AG20443 (cell line): ENCODE measurements at regions not wholly inside any gene's neighbourhood (a gene's known extent, or its start where the extent isn't known, plus 50 kb on each side); places are given as distances from the start of the nearest gene placed in this dataset.
A peak's percentile ranks its signal among the peaks of the same experiment; 100 is the strongest.
"Not testable (repeated sequence)": the region's sequence is repeated elsewhere in the genome, so short reads cannot be mapped to it uniquely, and the experiment has no call there.

ENCODE experiments used
- DNase-seq: peaks from one replicate; pipeline ENCODE4 v3.0.0; 2012; ENCODE audit warnings: low spot score, mixed read lengths

DNA sequence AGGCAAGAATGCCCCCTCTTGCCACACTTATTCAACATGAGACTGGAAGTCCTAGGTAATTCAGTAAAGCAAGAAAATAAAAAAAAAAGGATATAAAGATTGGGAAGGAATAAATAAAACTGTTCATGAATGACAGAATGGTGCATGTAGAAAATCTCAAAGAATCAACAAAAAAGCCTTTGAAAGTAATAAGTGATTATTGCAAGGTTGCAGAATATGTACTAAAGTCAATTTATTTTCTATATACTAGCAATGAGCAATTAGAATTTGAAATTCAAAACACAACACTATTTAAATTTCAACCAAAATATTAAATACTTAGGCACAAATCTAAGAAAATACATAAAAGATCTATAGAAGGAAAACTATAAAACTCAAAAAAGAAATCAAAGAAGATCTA, 58.6 kb downstream of the MAGEA10 start:
- no peak for DNase-seq

DNA sequence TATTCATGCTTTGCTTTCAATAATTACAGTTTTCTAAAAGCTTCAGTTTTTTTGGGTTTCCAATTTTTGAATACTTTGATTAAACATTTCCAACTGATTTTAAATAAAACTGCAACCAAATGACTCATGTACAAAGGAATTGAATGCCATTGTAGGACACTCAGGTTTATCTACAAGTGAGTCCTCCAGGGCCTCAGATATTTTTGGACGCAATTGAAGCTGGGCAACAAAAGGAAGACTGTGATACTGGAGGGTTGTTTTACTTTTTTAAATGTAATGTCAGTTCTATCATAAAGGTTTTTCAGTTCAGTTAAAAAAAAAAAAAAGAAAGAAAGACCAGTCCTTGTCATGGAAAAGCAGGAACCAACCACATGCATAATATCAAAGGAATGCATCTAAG, 64.2 kb downstream of the MAGEA10 start:
- no peak for DNase-seq

DNA sequence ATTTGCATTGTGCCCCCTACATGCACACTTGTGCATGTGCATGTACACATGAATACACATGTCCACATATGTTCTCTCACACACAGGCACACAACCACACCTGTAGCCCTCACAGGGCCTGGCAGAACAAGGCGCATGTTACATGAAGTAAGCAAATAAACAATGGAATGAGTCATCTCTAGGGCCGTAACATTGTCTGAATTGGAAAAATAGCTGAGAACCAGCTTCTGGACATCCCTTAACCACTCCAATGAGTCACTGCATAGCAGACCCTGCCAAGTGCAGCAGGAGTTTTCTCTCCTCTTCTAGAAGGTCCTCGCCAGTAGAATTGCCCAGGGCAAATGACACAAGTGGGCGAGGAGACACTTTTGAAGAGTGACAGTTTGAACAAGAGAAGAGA, 66.1 kb downstream of the MAGEA10 start:
- peak; percentile 77 for DNase-seq

DNA sequence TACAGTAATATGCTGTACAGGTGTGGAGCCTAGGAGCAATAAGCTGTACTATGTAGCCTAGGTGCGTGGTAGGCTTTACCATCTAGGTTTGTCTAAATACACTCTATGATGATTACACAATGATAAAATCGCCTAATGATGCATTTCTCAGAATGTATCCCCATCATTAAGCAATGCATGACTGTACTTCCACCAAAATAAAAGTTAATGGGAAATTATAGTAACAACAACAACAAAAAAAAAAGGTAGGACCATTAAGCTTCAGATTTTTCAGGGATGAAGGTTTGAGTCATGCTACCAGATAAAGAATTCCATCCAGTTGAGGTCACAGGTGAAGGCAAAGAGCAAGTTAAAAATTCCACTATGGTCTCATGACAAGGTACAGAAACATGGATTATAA, 68.2 kb downstream of the MAGEA10 start:
- DNase-seq, result no peak

DNA sequence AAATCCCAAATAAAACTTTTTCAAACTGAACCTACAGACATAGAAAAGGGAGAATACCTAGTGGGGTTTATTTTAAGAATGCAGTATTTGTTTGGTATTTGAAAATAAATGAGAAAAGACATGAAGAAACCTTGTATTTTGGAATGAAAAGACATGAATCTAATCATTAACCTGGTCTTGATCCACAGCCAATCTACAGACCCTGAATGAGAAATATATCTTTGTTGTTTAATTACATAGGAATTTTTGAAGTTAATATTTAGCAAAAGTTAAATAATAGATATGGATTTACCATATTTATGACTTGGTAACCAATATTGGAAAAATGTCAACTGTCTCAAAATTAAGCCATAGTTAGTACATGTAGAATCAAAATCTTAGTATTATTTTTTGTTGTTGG, 76.8 kb downstream of the MAGEA10 start:
- DNase-seq, result no peak

DNA sequence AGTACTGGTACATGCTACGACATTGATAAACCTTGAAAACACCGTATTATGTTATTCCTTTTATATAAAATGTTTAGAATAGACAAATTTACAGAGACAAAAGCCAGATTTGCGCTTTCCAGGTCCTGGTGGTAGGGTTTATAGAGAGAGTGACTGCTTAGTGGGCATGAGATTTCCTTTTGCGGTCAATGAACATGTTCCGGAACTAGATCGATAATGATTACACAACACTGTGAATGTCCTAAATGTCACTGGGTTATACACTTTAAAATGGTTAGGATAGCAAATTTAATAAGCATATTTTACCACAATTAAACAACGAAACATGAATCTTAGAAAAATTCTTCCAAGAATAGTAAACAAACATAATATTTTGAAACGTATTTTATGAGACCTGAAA, 77.3 kb downstream of the MAGEA10 start:
- DNase-seq, result no peak

DNA sequence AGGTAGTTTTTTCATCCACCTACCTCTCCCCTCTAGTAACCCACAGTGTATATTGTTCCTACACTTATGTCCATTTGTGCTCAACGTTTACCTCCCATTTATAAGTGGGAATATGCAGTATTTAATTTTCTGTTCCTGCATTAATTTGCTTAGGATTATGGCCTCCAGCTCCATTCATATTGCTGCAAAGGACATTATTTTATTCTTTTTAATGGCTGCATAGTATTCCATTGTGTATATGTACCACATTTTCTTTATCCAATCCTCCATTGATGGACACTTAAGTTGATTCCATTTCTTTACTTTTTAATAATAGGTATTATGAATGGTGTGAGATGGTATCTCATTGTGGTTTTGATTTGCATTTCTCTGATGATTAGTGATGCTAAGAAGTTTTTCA, 76.1 kb upstream of the GABRE start:
- not testable (repeated sequence) for DNase-seq

DNA sequence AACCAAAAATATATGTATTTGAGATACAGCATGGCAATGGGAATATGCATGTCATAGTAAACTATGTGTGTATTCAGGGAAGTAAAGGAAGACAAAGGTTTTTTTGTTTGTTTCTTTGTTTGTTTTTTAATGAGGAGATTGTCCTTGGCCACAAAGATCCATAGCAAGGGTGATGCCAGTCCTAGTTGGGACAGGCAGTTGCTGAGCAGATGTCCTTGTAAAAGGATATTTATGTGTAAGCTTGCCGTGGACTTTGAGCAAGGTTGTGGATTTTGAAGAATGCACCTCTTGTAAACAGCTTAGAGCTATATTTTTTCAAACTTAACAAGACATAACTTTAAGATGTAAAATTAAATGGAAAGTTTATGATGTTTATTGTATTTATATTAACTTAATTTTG, 69.9 kb upstream of the GABRE start:
- DNase-seq, result no peak

DNA sequence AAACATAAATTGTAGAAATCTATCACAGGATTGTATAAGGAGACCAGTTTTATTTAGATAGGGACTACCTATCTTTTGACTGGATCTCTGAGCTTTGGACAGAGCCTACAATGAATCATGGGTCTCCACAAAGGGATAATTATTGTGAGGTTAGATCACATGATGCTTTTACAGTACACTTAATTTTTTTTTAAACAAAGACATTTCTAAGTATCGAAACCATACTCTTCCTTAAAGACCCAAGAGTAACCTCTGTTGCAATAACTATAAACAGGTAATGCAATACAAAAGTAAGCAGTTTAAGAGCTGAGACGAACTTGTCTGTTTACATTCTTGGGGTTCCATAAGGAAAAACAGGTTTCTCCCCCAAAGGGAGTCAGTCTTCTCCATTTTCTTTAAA, 64.3 kb upstream of the GABRE start:
- DNase-seq, result no peak

DNA sequence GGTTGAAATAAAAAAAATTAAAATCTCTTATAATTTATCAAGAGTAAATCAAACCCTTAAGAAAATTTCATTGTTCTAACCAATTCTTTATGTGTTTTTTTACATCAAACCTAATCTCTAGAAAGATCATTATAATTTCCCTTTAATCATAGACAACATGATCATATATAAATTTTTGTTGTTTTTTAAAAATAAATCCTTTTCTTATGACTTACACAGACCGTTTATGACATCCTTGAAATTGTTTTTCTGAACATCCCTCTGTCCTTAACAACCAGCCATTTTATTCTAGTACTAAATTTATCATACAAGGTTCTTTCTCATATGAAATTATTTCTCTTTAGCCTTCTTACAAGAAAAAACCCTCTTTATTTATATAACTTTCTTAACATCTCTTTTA, 62.7 kb upstream of the GABRE start:
- no peak for DNase-seq

DNA sequence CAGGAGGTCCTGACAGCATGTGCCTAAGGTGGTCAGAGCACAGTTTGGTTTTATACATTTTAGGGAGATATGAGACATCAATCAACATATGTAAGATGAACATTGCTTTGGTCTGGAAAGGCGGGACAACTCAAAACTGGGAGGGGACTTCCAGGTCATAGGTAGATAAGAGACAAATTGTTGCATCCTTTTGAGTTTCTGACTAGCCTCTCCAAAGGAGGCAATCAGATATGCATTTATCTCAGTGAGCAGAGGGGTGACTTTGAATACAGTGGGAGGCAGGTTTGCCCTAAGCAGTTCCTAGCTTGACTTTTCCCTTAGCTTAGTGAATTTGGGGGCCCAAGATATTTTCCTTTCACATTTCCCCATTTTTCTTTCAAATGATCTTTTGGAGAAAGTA, 56.9 kb upstream of the GABRE start:
- DNase-seq, result not testable (repeated sequence)

DNA sequence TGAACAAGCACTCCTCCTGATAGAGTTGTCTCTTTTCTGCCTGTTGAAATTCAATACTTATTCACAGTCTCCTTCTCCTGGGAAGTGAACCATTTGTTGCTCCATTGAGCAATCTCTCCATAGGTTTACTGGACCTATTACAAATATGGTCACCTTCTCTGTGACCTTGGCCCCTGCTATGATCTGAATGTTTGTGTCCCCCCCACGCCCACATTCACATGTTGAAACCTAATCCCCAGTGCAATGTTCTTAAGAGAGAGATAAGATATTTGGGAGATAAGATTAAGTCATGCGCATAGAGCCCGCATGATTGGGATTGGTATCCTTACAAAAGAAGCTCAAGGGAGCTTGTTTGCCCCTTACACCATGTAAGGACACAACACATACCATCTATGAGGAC, 54.1 kb upstream of the GABRE start:
- no peak for DNase-seq

DNA sequence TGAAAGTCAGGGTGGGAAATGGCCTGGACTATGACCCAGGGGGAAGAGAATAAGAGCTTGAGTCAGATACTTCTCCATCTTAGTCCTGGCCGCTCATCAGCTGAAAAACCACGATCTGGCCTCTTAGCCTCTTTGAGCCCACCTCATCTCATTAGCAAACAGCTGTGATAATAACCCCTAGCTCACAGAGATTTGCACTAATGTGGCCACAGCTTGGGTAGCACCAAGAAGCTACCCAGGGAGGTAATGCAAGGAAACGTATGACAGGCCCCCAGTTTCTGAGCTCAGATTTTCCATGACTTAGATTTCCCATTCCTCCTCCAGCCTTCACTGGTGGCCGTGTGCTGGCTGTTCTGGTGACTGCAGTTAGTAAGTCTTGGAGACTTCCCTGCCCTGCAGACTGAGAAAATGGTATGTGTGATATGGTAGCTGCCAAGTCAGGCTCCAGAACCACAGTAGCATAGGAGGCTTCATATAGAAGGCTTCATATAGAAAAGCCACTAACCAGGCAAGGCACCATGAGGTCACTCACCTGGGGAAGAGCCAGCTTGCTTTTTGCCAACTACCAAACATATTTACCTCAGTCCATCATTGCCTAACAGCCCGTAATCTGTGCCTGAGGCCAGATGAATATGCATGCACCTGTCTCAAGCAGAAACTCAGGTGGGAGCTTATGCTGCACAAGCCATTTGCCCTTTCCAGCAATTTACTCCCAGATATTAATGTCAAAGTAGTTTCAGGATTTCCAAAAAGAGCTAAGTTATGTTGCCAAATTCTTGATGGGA, 51.4 kb upstream of the GABRE start:
- no peak for DNase-seq

DNA sequence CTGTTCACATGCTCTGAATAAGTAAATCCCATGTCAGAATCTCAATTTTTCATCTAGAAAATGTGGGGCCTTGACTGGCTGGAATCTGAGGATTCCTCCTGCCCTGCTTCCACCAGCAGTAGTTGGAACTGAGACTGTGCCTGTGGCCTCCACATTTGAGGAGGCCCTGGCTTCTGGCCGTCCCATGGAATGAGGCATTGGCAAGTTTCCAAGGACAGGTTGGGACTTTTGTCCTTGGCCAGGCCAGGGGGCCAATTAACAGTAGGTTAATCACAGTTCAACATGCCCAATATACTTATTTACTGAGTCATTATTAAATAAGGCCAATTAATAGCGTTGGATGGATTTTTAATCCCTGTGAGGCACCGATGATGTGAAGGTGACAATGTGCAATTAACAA, 50.2 kb upstream of the GABRE start:
- DNase-seq, result no peak
